Upper lobe of right lung (tissue), 1 donor: ENCODE measurements at regions not wholly inside any gene's neighbourhood (a gene's known extent, or its start where the extent isn't known, plus 50 kb on each side); places are given as distances from the start of the nearest gene placed in this dataset.

Experiments used
- ATAC-seq: fragments of 200-7000 bp; cut with Tn5 transposase; one replicate; pipeline ENCODE4 v1.9.1; 2020; ENCODE audit warnings: mild to moderate bottlenecking, moderate library complexity
- DNase-seq: peaks from one replicate; pipeline ENCODE4 v3.0.0-alpha.2; 2020
- H3K27ac ChIP-seq: fragments of 200-600 bp; one replicate; pipeline ENCODE4 v1.8.0; 2022
- H3K27me3 ChIP-seq: fragments of 200-600 bp; one replicate; pipeline ENCODE4 v1.8.0; 2022; ENCODE audit warnings: mild to moderate bottlenecking
- H3K36me3 ChIP-seq: fragments of 200-600 bp; one replicate; pipeline ENCODE4 v1.8.0; 2022
- H3K4me1 ChIP-seq: fragments of 200-600 bp; one replicate; pipeline ENCODE4 v1.8.0; 2022
- H3K4me3 ChIP-seq: fragments of 200-600 bp; one replicate; pipeline ENCODE4 v1.8.0; 2022; ENCODE audit warnings: mild to moderate bottlenecking
- H3K9me3 ChIP-seq: fragments of 200-600 bp; one replicate; pipeline ENCODE4 v1.8.0; 2022
- CTCF ChIP-seq: fragments of 200-600 bp; IDR thresholded peaks from one replicate; pipeline ENCODE4 v1.8.0; 2022; ENCODE audit warnings: antibody characterized with exemption
- intact Hi-C: fragments of 100-400 bp; cut with DNase I; formaldehyde crosslinking; loops from one replicate; pipeline ENCODE4 v1.11.0; 2022
- donor health status: DM: no; HTN: yes; CAD: no; lungs with severe emphysema.

GRCh38 chr13:75055296-75055695, 426.7 kb downstream of the TBC1D4 start:
- TF ChIP-seq CTCF, result no peak
- H3K36me3 ChIP-seq, result no peaks in the 10 kb centered on the region
- H3K4me1 ChIP-seq, result no peaks in the 10 kb centered on the region
- no peaks in the 10 kb centered on the region for H3K27me3 ChIP-seq
- ATAC-seq (no peak), DNase-seq (no peak)
- H3K9me3 ChIP-seq, result no peaks in the 10 kb centered on the region
- no peak overlapping the region for H3K4me3 ChIP-seq
- intact Hi-C loops, result no loop called here
- H3K27ac ChIP-seq, result no peak overlapping the region

- intact Hi-C loops, result no loop called here
- H3K27ac ChIP-seq, result no peak overlapping the region
These were observed 429.4 kb downstream of the TBC1D4 start for GRCh38 chr13:75052616-75053015.

GRCh38 chr13:75050419-75051046, 431.4 kb downstream of the TBC1D4 start:
- Histone ChIP-seq H3K27me3 (no peaks in the 10 kb centered on the region), H3K4me3 (no peak overlapping the region), H3K9me3 (no peaks in the 10 kb centered on the region), H3K36me3 (no peaks in the 10 kb centered on the region), H3K27ac (no peak overlapping the region), H3K4me1 (no peaks in the 10 kb centered on the region)
- intact Hi-C loops, result no loop called here
- ATAC-seq (no peak), DNase-seq (no peak)
- TF ChIP-seq CTCF, result no peak

More at GRCh38 chr13:75052616-75053015, 429.4 kb downstream of the TBC1D4 start:
- Histone ChIP-seq H3K9me3 (no peaks in the 10 kb centered on the region), H3K4me3 (no peak overlapping the region), H3K4me1 (no peaks in the 10 kb centered on the region), H3K27me3 (no peaks in the 10 kb centered on the region), H3K36me3 (no peaks in the 10 kb centered on the region)
- ATAC-seq (no peak), DNase-seq (no peak)
- no peak for TF ChIP-seq CTCF

- Histone ChIP-seq H3K27me3 (no peaks in the 10 kb centered on the region), H3K4me1 (no peaks in the 10 kb centered on the region), H3K27ac (no peak overlapping the region), H3K9me3 (no peaks in the 10 kb centered on the region), H3K4me3 (no peak overlapping the region), H3K36me3 (no peaks in the 10 kb centered on the region)
- TF ChIP-seq CTCF, result no peak
- DNase-seq (no peak), ATAC-seq (no peak)
- intact Hi-C loops, result no loop called here
These were observed 432.1 kb downstream of the TBC1D4 start for GRCh38 chr13:75049735-75050335.

GRCh38 chr13:75042807-75043206, 439.2 kb downstream of the TBC1D4 start:
- intact Hi-C loops, result no loop called here
- H3K4me3 ChIP-seq, result no peak overlapping the region
- DNase-seq (no peak), ATAC-seq (no peak)
- no peak overlapping the region for H3K27ac ChIP-seq
- no peaks in the 10 kb centered on the region for H3K36me3 ChIP-seq
- no peaks in the 10 kb centered on the region for H3K4me1 ChIP-seq
- no peaks in the 10 kb centered on the region for H3K9me3 ChIP-seq
- no peaks in the 10 kb centered on the region for H3K27me3 ChIP-seq
- TF ChIP-seq CTCF, result no peak
